Liver (tissue), 8 donors: ENCODE measurements at regions not wholly inside any gene's neighbourhood (a gene's known extent, or its start where the extent isn't known, plus 50 kb on each side); places are given as distances from the start of the nearest gene placed in this dataset.

ENCODE experiments used
- DNase-seq: peaks from one replicate; pipeline ENCODE4 v3.0.0-alpha.2; 2017; ENCODE audit warnings: low spot score
- H3K27ac ChIP-seq, 2 donors: one replicate each; pipeline ENCODE4 v1.7.0; 2013; ENCODE audit warnings: inconsistent platforms in 2 of 2, low read length in 2 of 2, control low read depth in 1 of 2, low read depth in 1 of 2, mild to moderate bottlenecking in 1 of 2
- H3K27me3 ChIP-seq, 4 donors: one replicate each; pipeline versions ENCODE4 v1.6.1 to v1.7.0; 2013; ENCODE audit warnings: low read length in 3 of 4, inconsistent platforms in 1 of 4, mild to moderate bottlenecking in 1 of 4, moderate library complexity in 1 of 4; ENCODE audit not compliant: control insufficient read depth in 4 of 4, insufficient read depth in 4 of 4
- H3K36me3 ChIP-seq, 4 donors: one replicate each; pipeline versions ENCODE4 v1.6.1 to v1.7.0; 2013; ENCODE audit warnings: low read length in 3 of 4, mild to moderate bottlenecking in 3 of 4, low read depth in 1 of 4, moderate library complexity in 1 of 4; ENCODE audit not compliant: control insufficient read depth in 4 of 4, insufficient read depth in 3 of 4
- H3K4me1 ChIP-seq, 4 donors: one replicate each; pipeline versions ENCODE4 v1.6.1 to v1.7.0; 2013; ENCODE audit warnings: low read length in 3 of 4, mild to moderate bottlenecking in 3 of 4, moderate library complexity in 1 of 4; ENCODE audit not compliant: control insufficient read depth in 4 of 4, insufficient read depth in 4 of 4
- H3K4me3 ChIP-seq, 3 donors: one replicate each; pipeline versions ENCODE4 v1.6.1 to v1.7.0; 2013; ENCODE audit warnings: low read length in 3 of 3, control low read depth in 1 of 3, low read depth in 1 of 3, mild to moderate bottlenecking in 1 of 3
- H3K9ac ChIP-seq, 2 donors: one replicate each; pipeline ENCODE4 v1.7.0; 2013; ENCODE audit warnings: low read length in 2 of 2, mild to moderate bottlenecking in 2 of 2, moderate library complexity in 2 of 2, control low read depth in 1 of 2, low read depth in 1 of 2
- H3K9me3 ChIP-seq, 4 donors: one replicate each; pipeline versions ENCODE4 v1.6.1 to v1.7.0; 2013; ENCODE audit warnings: low read length in 3 of 4; ENCODE audit not compliant: control insufficient read depth in 4 of 4
- EGR1 ChIP-seq, 2 donors: IDR thresholded peaks; 2 replicates each; pipeline ENCODE4 v1.6.1; 2016 to 2018; ENCODE audit warnings: antibody characterized with exemption in 2 of 2, low read depth in 2 of 2
- FOXA1 ChIP-seq: IDR thresholded peaks from 2 replicates; pipeline ENCODE4 v1.6.1; 2016; ENCODE audit warnings: antibody characterized with exemption
- FOXA2 ChIP-seq: IDR thresholded peaks from 2 replicates; pipeline ENCODE4 v1.6.1; 2016; ENCODE audit warnings: antibody characterized with exemption
- GABPA ChIP-seq, 2 donors: IDR thresholded peaks in 1 of 2; conservative IDR thresholded peaks in 1 of 2; 2 replicates each; pipeline ENCODE4 v1.6.1; 2016; ENCODE audit warnings: antibody characterized with exemption in 2 of 2, mild to moderate bottlenecking in 1 of 2, moderate library complexity in 1 of 2
- HNF4G ChIP-seq: IDR thresholded peaks from 2 replicates; pipeline ENCODE4 v1.6.1; 2016; ENCODE audit warnings: antibody characterized with exemption
- JUND ChIP-seq, 2 donors: IDR thresholded peaks; 2 replicates each; pipeline ENCODE4 v1.6.1; 2016; ENCODE audit warnings: antibody characterized with exemption in 2 of 2
- MAX ChIP-seq: IDR thresholded peaks from 2 replicates; pipeline ENCODE4 v1.6.1; 2016; ENCODE audit warnings: antibody characterized with exemption
- NR2F2 ChIP-seq: IDR thresholded peaks from 2 replicates; pipeline ENCODE4 v1.6.1; 2016; ENCODE audit warnings: antibody characterized with exemption
- RAD21 ChIP-seq, 2 donors: IDR thresholded peaks; 2 replicates each; pipeline ENCODE4 v1.6.1; 2016; ENCODE audit warnings: antibody characterized with exemption in 2 of 2, mild to moderate bottlenecking in 2 of 2
- RXRA ChIP-seq, 2 donors: IDR thresholded peaks; 2 replicates each; pipeline ENCODE4 v1.6.1; 2017 to 2018; ENCODE audit warnings: antibody characterized with exemption in 2 of 2, mild to moderate bottlenecking in 1 of 2
- SP1 ChIP-seq: IDR thresholded peaks from 2 replicates; pipeline ENCODE4 v1.6.1; 2018; ENCODE audit warnings: antibody characterized with exemption, mild to moderate bottlenecking
- TAF1 ChIP-seq: conservative IDR thresholded peaks from 2 replicates; pipeline ENCODE4 v1.6.1; 2016; ENCODE audit warnings: antibody characterized with exemption, mild to moderate bottlenecking
- YY1 ChIP-seq: IDR thresholded peaks from 2 replicates; pipeline ENCODE4 v1.6.1; 2016; ENCODE audit warnings: antibody characterized with exemption, mild to moderate bottlenecking
- WGBS: extraction: QIAGEN DNeasy Blood & Tissue Kit; methylation state at CpG from one replicate; pipeline ENCODE4 v1.1.7; 2013; 5-methylcytosine and 5-hydroxymethylcytosine counted together
- TF ChIP-seq, protein P1 (sequence below): IDR thresholded peaks from 2 replicates; pipeline ENCODE4 v1.6.1; 2016; ENCODE audit warnings: antibody characterized with exemption
- TF ChIP-seq, protein P2 (sequence below): IDR thresholded peaks from 2 replicates; pipeline ENCODE4 v1.6.1; 2016; ENCODE audit warnings: antibody characterized with exemption
- TF ChIP-seq, protein P3 (sequence below): IDR thresholded peaks from 2 replicates; pipeline ENCODE4 v1.6.1; 2016; ENCODE audit warnings: antibody characterized with exemption, mild to moderate bottlenecking
- TF ChIP-seq, protein P4 (sequence below): fragments of 150-350 bp; IDR thresholded peaks from 2 replicates; pipeline ENCODE4 v1.5.1; 2017; ENCODE audit warnings: improper control_type of control experiment, low read depth, low read length; ENCODE audit not compliant: missing input control
- donor health status: healthy.
- donor health status: healthy.
- donor health status: healthy.
- donor health status: healthy.
- donor health status: healthy.

DNA sequence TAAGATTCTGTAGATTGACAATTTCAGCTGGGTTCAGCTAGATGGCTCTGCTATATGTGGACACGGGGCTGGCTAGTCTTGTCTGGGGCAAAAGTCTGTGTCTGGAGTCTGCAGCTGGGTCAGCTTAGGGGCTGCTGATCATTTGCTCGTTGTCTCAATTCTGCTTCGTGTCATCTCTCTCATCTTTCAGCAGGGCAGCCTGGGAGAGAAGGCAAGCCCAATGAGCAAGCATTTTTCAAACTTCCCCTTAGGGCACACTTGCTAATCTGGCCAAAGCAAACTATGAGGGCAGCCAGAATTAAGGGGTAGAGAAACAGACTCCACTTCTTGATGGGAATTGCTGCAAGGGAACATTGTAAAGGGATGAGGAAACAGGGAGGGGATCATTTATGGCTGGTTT lies 462.6 kb downstream of the SLC4A3 start:
- no peak for DNase-seq
- TF ChIP-seq, protein P1, sequence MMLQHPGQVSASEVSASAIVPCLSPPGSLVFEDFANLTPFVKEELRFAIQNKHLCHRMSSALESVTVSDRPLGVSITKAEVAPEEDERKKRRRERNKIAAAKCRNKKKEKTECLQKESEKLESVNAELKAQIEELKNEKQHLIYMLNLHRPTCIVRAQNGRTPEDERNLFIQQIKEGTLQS, result no peak
- TF ChIP-seq JUND (IDR thresholded peaks at IDR 0.05), result no peak
- no peak for TF ChIP-seq RXRA (IDR thresholded peaks at IDR 0.05)
- TF ChIP-seq, protein P2, sequence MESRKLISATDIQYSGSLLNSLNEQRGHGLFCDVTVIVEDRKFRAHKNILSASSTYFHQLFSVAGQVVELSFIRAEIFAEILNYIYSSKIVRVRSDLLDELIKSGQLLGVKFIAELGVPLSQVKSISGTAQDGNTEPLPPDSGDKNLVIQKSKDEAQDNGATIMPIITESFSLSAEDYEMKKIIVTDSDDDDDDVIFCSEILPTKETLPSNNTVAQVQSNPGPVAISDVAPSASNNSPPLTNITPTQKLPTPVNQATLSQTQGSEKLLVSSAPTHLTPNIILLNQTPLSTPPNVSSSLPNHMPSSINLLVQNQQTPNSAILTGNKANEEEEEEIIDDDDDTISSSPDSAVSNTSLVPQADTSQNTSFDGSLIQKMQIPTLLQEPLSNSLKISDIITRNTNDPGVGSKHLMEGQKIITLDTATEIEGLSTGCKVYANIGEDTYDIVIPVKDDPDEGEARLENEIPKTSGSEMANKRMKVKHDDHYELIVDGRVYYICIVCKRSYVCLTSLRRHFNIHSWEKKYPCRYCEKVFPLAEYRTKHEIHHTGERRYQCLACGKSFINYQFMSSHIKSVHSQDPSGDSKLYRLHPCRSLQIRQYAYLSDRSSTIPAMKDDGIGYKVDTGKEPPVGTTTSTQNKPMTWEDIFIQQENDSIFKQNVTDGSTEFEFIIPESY, result no peak
- no peak for TF ChIP-seq GABPA (IDR thresholded peaks at IDR 0.05 in 1 of 2, conservative IDR thresholded peaks at IDR 0.05 in 1 of 2)
- TF ChIP-seq EGR1 (IDR thresholded peaks at IDR 0.05; ENCODE audit: low read depth in 2 of 2), result no peak
- TF ChIP-seq SP1, result no peak
- no peak for TF ChIP-seq TAF1
- TF ChIP-seq FOXA1, result no peak
- TF ChIP-seq, protein P3, sequence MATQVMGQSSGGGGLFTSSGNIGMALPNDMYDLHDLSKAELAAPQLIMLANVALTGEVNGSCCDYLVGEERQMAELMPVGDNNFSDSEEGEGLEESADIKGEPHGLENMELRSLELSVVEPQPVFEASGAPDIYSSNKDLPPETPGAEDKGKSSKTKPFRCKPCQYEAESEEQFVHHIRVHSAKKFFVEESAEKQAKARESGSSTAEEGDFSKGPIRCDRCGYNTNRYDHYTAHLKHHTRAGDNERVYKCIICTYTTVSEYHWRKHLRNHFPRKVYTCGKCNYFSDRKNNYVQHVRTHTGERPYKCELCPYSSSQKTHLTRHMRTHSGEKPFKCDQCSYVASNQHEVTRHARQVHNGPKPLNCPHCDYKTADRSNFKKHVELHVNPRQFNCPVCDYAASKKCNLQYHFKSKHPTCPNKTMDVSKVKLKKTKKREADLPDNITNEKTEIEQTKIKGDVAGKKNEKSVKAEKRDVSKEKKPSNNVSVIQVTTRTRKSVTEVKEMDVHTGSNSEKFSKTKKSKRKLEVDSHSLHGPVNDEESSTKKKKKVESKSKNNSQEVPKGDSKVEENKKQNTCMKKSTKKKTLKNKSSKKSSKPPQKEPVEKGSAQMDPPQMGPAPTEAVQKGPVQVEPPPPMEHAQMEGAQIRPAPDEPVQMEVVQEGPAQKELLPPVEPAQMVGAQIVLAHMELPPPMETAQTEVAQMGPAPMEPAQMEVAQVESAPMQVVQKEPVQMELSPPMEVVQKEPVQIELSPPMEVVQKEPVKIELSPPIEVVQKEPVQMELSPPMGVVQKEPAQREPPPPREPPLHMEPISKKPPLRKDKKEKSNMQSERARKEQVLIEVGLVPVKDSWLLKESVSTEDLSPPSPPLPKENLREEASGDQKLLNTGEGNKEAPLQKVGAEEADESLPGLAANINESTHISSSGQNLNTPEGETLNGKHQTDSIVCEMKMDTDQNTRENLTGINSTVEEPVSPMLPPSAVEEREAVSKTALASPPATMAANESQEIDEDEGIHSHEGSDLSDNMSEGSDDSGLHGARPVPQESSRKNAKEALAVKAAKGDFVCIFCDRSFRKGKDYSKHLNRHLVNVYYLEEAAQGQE, result no peak
- TF ChIP-seq MAX, result no peak
- no peak for TF ChIP-seq FOXA2
- TF ChIP-seq YY1, result no peak
- TF ChIP-seq HNF4G, result no peak
- no peak overlapping the region for H3K27ac ChIP-seq
- H3K4me3 ChIP-seq, result no peak overlapping the region
- WGBS, result 41% methylated on average over 3 of the region's 3 CpGs
- no peak overlapping the region for H3K9ac ChIP-seq
- H3K4me1 ChIP-seq, result no peaks in the 10 kb centered on the region
- H3K9me3 ChIP-seq, result peaks cover 0 to 2% (median 0%) of the 10 kb centered on the region in 4 donors
- H3K36me3 ChIP-seq, result no peaks in the 10 kb centered on the region
- no peaks in the 10 kb centered on the region for H3K27me3 ChIP-seq

DNA sequence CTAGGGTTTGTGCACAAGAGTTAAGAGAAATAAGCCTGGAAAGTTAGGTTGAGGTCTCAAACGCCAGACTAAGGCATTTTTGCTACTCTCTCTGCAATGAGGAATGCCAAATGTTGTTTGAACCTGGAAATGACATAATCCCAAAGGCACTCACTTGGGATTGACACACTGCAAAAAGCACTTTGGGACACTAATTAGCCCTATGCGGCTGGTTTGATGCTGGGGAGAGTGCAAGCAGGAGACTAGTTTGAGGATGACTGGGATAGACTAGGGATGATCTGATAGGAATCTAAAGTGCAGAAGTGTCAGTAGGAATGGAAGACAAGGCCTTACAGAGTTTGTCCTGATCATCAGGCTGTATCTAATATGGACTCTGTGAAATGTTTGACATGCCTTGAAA lies 469.0 kb downstream of the SLC4A3 start:
- H3K4me3 ChIP-seq, result no peak overlapping the region
- no peaks in the 10 kb centered on the region for H3K27me3 ChIP-seq
- no peak overlapping the region for H3K9ac ChIP-seq
- H3K4me1 ChIP-seq, result no peaks in the 10 kb centered on the region
- H3K9me3 ChIP-seq, result no peaks in the 10 kb centered on the region
- 38% methylated on average over 2 of the region's 2 CpGs for WGBS
- DNase-seq, result no peak
- H3K36me3 ChIP-seq, result no peaks in the 10 kb centered on the region
- H3K27ac ChIP-seq, result no peak overlapping the region
- no peak for TF ChIP-seq RAD21 (IDR thresholded peaks at IDR 0.05)
- no peak for TF ChIP-seq TAF1
- no peak for TF ChIP-seq YY1
- TF ChIP-seq GABPA (IDR thresholded peaks at IDR 0.05 in 1 of 2, conservative IDR thresholded peaks at IDR 0.05 in 1 of 2), result no peak
- no peak for TF ChIP-seq JUND (IDR thresholded peaks at IDR 0.05)
- no peak for TF ChIP-seq FOXA1
- TF ChIP-seq, protein P3, result no peak
- TF ChIP-seq FOXA2, result no peak
- TF ChIP-seq NR2F2, result no peak
- TF ChIP-seq, protein P4, sequence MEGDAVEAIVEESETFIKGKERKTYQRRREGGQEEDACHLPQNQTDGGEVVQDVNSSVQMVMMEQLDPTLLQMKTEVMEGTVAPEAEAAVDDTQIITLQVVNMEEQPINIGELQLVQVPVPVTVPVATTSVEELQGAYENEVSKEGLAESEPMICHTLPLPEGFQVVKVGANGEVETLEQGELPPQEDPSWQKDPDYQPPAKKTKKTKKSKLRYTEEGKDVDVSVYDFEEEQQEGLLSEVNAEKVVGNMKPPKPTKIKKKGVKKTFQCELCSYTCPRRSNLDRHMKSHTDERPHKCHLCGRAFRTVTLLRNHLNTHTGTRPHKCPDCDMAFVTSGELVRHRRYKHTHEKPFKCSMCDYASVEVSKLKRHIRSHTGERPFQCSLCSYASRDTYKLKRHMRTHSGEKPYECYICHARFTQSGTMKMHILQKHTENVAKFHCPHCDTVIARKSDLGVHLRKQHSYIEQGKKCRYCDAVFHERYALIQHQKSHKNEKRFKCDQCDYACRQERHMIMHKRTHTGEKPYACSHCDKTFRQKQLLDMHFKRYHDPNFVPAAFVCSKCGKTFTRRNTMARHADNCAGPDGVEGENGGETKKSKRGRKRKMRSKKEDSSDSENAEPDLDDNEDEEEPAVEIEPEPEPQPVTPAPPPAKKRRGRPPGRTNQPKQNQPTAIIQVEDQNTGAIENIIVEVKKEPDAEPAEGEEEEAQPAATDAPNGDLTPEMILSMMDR, result no peak
- no peak for TF ChIP-seq MAX
- TF ChIP-seq RXRA (IDR thresholded peaks at IDR 0.05), result no peak
